NCI-H510A (cell line): ENCODE measurements at regions not wholly inside any gene's neighbourhood (a gene's known extent, or its start where the extent isn't known, plus 50 kb on each side); places are given as distances from the start of the nearest gene placed in this dataset.

ENCODE experiments used
- DNase-seq: peaks from one replicate; lab custom pipeline; 2025; lab: John Stamatoyannopoulos, UW

DNA sequence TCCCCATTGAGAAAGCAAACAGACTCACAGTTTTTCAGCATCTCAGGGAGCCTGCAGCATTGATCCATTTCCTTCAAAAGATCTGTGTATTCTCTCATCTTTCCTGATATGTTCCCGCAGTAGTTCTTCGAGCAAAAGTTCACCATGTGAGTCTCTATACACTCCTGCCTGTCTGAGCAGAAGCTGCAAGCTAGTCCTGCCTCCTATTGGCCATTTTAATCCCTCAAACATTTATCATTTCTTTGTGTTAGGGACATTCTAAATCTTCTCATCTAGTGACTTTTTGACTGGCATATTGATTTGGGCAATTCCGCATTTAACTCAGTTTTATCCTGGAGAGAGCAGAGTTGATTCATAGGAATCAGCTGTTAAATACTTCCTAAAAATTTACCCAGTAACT, 660.4 kb upstream of the KLF12 start:
- DNase-seq = no peak

DNA sequence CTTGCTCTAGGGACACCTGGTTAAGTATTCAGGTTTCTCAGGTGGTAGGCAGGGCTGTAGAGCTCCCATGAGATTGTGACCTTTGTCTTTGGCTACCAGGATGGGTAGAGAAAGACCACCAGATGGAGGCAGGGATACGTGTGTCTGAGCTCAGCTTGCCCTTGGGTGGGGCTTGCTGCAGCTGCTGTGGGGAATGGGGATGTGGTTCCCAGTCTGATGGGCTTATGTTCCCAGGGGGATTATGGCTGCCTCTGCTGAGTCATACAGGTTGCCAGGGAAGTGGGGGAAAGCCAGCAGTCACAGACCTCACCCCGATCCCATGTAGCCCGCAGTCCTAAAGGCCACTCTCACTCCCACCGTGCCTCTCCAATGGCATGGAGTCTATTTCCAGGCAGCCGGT, 659.9 kb upstream of the KLF12 start:
- no peak for DNase-seq

- no peak for DNase-seq
Measured at GRCh38 chr13:74784959-74785358, 650.8 kb upstream of the KLF12 start.

DNA sequence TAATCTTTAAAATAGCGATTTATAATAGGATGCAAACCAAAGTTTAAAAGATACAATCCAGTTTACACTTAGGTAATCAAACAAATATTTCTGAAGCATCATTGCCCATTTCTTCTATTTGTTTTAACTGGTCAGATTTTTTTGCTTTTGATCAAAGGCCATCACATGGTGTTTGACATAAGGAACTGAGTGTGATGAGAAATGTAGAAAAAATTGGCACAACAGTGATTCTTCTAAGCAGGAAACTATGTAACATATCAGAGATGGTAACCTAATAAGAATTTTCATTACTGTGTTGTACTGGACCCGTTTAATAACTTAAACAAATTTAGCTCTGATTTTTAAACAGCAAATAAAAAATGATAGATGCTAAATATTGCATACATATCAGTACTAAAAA, 644.7 kb upstream of the KLF12 start:
- DNase-seq = no peak

DNA sequence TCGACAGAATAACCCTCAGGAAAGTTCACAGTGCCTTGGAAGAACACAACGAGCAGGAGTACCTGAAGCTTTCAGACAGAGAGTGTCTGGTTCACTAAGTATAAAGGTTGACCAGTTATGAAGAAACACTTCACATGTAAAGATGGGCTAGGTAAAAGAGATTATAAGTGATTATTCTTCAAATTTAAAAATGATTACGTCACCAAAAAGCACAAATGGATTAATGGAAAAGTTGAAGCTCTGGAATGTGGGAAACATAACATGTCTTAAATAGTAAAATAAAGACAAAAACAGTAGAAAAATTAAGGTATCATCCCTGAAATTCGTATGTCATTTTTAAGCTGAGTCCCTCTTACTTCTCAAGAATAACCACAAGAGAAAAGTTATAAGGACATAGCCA, 643.9 kb upstream of the KLF12 start:
- DNase-seq = no peak

- DNase-seq = no peak
Measured at GRCh38 chr13:74774264-74774663, 640.1 kb upstream of the KLF12 start.

- DNase-seq = no peak
Measured at GRCh38 chr13:74773248-74773647, 639.0 kb upstream of the KLF12 start.

- no peak for DNase-seq
Measured at GRCh38 chr13:74771964-74772363, 637.8 kb upstream of the KLF12 start.

- DNase-seq = no peak
Measured at GRCh38 chr13:74770361-74770760, 636.2 kb upstream of the KLF12 start.

GRCh38 chr13:74769333-74769732, 635.1 kb upstream of the KLF12 start:
- no peak for DNase-seq

GRCh38 chr13:74768521-74769085, 634.4 kb upstream of the KLF12 start:
- no peak for DNase-seq

DNA sequence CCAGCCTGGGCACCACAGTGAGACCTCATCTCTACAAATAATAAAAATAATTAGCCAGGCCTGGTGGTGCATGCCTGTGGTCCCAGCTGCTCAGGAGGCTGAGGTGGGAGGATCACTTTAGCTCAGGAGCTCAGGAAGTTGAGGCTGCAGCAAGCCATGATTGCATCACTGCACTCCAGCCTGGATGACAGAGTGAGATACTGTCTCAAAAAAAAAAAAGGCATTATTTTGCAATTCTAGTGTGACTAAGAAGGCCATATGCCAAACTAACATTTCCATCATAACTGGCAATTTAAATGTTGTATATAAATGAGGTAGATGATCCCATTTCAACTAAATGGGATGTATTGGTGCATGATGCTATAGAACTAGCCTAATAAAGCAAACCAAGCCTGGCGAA, 632.8 kb upstream of the KLF12 start:
- DNase-seq = no peak

DNA sequence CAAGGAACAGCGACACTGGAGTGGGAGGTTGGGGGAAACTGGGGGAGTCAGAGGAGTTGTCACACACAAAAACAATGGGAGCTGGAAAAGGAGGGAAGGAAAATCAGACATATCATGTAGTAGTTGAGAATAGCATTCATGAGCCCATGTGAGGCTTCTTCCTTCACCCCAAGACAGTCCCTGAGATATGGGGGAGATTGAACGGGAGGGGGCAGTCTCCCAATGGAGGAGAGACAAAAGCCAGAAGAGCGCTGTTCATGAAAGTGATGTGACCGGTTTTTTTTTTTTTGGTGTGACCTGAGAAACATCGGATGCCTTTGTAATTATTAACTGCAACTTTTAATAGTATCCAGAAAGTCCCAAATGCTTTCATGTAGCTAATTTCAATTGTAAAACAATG, 631.8 kb upstream of the KLF12 start:
- no peak for DNase-seq

GRCh38 chr13:74761801-74762757, 627.9 kb upstream of the KLF12 start:
- no peak for DNase-seq

DNA sequence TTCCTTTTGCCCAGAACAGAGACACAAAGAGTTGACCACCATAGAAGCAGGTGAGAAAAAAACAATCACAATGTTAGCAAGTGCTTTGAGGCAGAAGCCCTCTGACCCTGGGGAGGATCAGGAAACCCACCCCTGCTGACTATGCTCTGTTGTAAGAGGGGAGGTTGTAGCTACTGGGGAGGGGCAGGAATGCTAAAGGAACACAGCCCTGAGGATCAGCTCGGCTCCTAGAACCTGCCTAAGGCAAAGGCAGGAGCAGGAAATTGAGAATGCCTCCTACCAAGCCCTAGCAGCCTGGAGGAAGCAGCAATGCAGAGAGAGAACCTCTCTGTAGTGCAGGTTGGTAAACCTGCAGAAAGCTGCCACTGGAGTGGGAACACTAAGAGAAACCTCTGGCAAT, 624.0 kb upstream of the KLF12 start:
- no peak for DNase-seq

- no peak for DNase-seq
Measured at GRCh38 chr13:74755065-74755464, 620.9 kb upstream of the KLF12 start.

DNA sequence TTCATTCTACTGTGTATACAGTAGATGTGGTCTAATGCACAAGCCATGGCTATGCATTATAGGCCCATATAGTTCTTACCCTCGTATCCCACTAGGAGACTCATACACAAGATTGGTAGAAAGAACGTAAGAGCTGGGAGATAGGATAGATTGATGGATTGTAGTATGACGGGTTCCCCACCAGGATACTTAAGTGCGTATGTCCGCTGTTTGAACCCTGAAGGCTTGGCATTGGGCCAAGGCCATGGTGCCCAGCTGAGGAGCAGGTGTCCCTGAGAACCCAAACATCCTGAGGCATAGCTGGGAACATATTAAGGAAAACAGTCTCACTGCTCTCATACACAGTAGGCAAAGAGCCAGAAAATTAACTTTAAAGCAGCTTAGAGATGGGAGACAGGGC, 617.5 kb upstream of the KLF12 start:
- DNase-seq = peak; percentile 13

- no peak for DNase-seq
Measured at GRCh38 chr13:74747186-74747955, 613.2 kb upstream of the KLF12 start.

DNA sequence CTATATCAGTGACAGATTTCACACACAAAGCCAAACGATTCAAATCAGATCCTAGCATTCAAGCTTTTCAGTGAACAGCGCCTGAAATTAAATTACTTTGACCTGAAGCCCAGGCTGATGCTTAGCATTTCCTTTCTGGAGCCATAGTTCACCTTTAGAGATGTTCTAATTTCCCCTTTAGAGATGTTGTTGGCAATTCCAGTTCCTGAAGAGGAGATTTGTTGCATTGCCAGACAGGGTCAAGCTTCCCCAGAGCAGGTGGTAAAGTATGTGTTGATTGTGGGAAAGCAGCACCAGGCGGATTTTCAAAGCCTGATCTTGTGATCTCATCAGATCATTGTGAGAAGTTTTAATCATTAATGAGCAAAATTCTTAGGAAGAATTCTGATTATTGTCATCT, 609.8 kb upstream of the KLF12 start:
- no peak for DNase-seq

GRCh38 chr13:74741732-74742131, 607.5 kb upstream of the KLF12 start:
- no peak for DNase-seq

DNA sequence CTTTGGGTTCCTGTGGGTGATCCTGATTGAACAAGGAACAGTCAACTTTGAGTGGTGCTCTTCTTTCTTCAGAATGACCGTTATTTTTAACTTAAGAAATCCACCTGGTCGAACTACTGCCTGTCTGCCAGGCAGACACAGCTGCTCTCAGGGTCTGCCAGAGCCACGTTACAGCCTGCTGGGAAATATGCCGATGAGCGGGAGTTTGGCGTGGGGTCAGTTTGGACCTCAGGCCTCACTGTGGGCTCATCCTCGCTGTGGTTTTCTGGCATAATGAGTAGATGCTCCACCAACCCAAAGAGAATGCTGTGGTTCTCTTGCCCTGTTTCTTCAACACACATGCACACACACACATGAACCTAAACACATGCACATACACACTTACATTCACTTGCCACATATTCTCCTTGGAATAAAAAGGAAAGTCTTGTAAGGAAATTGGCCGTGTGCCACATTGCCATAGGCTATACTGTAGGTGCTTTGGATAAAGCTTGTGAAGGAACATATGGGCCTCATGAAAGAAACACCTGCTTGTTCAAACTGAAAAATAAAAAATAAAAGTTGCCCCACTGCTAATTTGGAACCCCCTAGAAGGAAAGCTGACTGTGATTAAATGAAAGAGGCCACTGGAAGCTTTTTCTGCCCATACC, 598.7 kb upstream of the KLF12 start:
- no peak for DNase-seq

DNA sequence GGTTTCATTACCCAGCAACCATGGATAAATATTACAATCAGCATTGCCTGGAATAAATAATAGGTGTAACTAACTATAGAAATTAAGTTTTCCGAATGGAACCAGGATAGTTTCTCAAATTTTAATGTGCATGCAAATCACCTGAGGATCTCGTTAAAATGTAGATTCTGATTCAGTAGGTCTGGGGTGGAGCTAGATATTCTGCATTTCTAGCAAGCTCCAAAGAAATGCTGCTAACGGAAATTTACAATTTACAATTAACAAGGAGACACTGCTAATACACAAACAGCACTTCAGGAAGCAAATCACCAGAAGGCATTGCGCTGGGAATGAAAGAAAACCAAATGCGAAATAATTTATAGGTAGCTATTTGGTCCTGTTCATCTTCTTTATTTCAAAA, 597.5 kb upstream of the KLF12 start:
- no peak for DNase-seq
